SK-MEL-5 (cell line): ENCODE measurements at regions not wholly inside any gene's neighbourhood (a gene's known extent, or its start where the extent isn't known, plus 50 kb on each side); places are given as distances from the start of the nearest gene placed in this dataset.

Experiments used
- DNase-seq: peaks from one replicate; pipeline ENCODE4 v3.0.0-alpha.2; 2016; ENCODE audit warnings: low read depth, low spot score
- in situ Hi-C: cut with HindIII; loops from 2 replicates; pipeline ENCODE4 v1.10.0; 2016; ENCODE audit warnings: low sequenced_read_pairs, high pct_unique_total_duplicates, low pct_unique_long_range_greater_than_20kb

- in situ Hi-C loops, result no loop called here
- no peak for DNase-seq
Observed at GRCh38 chr9:28779243-28779642, 1206.0 kb upstream of the C9orf72 start.

DNA sequence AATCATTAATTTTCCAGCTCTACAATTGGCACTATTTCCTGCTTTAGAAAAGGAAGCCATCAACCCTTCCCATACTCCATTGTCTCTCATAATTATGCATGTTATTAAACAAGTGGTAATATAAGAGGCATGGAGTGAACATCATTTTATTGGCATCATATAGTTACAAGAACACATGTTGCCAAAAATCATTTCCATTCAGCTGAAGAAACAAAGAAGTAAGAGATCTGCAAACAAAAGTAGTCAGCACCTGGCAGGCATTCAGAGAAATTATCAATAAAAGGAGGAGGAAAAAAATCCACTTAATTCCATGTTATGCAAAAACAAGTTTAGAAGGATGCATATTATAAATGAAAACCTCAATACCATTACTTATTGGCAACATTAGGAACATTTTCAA is 1208.2 kb upstream of the C9orf72 start:
- in situ Hi-C loops, result no loop called here
- no peak for DNase-seq

DNA sequence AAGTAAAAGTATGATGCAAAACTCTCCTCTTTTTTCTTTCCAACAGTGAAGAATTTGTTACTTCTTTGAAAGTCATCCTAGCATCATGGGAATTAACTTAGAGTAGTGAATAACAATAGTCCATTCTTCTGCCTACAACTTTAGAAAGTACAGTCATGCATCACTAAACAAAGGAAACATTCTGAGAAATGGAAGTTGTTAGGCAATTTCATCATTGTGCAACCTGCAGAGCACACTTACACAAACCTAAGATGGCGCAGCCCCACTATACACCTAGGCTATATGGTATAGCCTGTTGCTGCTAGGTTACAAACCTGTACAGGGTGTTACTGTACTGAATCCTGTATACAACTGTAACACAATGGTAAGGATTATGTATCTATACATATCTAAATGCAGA is 1209.3 kb upstream of the C9orf72 start:
- DNase-seq, result peak; percentile 89
- in situ Hi-C loops, result no loop called here

- DNase-seq, result no peak
- in situ Hi-C loops, result no loop called here
Observed at GRCh38 chr9:28792716-28793115, 1219.4 kb upstream of the C9orf72 start.

- in situ Hi-C loops, result no loop called here
- DNase-seq, result no peak
Observed at GRCh38 chr9:28799876-28800275, 1226.6 kb upstream of the C9orf72 start.

- in situ Hi-C loops, result no loop called here
- no peak for DNase-seq
Observed at GRCh38 chr9:28801144-28801799, 1228.0 kb upstream of the C9orf72 start.

- in situ Hi-C loops, result no loop called here
- DNase-seq, result no peak
Observed at GRCh38 chr9:28805197-28805596, 1231.9 kb upstream of the C9orf72 start.

- in situ Hi-C loops, result no loop called here
- DNase-seq, result peak; percentile 90
Observed at GRCh38 chr9:28808042-28808441, 1234.8 kb upstream of the C9orf72 start.

DNA sequence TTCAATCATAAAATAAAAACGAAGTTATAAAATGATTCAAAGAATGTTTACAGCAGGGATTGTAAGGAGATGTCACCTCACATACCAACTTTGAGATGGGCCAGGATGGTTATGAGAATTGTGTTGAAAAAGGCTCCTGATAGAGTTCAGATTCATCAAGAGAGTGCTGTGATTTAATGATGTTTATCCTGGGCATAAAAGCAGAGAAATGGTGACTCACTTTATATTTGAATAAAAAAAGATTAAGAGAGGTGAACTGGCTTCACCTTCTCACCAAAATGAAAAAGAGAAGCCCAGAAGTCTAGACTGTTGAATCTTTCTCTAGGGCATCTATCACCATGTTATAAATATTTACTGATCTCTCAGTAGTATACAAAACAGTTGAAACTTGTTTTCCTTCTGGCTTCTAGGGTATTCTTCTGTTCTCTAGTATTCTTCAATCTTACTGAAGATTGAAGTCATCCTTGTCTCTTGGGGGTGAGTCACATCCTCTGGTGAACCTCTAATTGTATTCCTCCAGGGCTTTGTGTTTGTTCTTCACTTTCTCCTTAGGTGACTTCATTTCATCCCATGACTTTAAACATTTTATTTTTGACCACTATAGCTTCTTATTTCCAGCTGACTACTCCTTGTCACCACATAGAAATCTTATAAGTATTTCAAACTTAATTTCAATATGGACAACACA is 1237.3 kb upstream of the C9orf72 start:
- in situ Hi-C loops, result no loop called here
- peak; percentile 72 for DNase-seq

- no peak for DNase-seq
- in situ Hi-C loops, result no loop called here
Observed at GRCh38 chr9:28820741-28821140, 1247.5 kb upstream of the C9orf72 start.

GRCh38 chr9:28821240-28821639 is 1248.0 kb upstream of the C9orf72 start:
- DNase-seq, result no peak
- in situ Hi-C loops, result no loop called here

GRCh38 chr9:28824432-28824963 is 1251.2 kb upstream of the C9orf72 start:
- in situ Hi-C loops, result no loop called here
- DNase-seq, result no peak

DNA sequence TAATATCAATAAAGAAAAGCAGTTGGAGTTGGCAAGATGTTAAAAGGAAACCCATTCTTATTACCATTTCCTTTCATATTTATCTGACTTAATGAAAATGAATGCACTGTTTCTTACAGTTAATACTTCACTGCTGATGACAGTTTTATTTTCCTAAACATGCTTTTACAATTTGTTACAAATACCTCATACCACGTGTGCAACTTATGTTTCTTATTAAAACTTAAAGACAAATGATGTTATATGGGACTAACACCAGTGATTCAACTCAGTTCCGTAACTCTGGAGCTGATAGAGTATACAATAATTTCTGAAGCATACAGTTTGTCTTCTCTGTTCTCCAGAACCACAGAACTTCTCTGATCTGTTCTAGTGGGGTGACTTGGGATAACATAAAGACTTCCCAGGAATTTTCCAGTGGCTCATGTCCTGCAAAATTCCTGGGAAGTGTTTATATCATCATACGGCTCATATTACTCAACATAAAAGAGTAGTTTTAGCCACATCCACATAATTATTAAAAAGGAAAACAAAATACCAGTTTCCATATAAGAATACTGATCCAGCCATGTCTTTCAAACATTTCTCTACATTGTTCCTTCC is 1259.0 kb upstream of the C9orf72 start:
- DNase-seq, result no peak
- in situ Hi-C loops, result no loop called here

DNA sequence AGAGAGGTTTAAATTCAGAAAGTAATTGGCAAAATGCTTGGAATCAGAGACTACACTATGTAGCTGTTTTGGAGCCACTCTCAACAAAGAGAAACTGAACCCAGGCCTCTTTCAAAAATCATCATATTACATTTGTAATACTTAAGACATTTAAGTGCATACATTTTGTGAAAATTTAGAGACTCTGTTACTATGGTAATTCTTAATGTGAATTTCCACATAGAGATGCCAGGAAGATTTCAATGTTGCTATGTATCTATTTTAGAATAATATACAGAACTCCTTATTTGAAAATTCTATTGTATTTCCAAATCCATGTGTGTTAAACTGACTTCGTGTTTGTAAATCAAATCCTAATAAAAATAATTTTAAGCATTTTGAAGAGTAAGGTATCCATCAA is 1260.9 kb upstream of the C9orf72 start:
- no peak for DNase-seq
- in situ Hi-C loops, result no loop called here

DNA sequence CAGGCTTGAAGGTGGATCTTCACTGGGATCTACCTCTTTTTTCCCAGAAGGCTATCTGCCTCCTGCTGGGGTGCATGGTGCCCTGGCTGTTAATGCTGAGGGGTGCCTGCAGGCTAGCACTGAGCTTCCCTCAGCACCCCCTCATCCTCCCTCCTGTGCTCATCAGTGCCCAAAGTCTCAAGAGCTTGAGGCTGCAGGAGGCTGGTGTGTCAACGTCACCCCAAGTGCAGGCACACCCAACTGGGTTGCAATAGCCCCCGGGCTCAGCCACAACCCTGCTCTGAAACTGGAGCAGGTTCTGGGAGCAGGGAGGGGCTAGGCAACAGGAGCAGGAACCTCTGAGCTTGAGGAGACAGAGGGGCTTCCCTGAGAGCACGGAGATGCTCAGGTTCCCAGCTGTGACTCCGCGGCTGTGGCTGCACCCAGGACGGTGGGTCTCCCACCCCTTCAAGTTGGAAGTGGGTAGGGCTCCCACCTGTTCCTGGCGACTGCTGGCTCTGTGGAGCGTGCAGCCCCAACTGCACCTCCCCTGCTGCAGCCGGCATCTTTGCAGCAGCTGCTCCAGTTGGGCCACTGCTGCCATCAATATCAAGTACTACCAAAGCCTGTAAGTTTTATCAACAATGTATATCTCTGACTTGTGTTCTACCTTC is 1266.6 kb upstream of the C9orf72 start:
- in situ Hi-C loops, result no loop called here
- DNase-seq, result no peak

- in situ Hi-C loops, result no loop called here
- no peak for DNase-seq
Observed at GRCh38 chr9:28841775-28842174, 1268.5 kb upstream of the C9orf72 start.

- DNase-seq, result no peak
- in situ Hi-C loops, result no loop called here
Observed at GRCh38 chr9:28847331-28847730, 1274.0 kb upstream of the C9orf72 start.

DNA sequence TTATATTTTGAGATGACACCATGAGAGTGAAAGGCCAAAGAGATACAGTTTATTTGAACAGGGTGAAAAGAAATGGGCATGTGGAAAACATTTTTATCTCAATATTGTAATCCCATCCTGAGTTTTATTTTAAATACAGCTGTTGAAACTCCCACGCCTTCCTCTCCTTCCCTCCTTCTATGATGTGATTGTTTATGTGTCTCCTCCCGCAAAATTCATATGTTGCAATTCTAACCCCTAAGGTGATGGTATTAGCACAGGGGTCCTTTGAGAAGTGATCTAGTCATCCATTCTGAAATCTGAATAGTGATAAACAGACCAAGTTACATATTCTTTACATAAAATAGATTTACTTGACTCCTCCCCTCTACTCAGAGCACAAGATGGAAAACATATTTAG is 1275.4 kb upstream of the C9orf72 start:
- no peak for DNase-seq
- in situ Hi-C loops, result no loop called here
